ENCODE measurements at regions not wholly inside any gene's neighbourhood (a gene's known extent, or its start where the extent isn't known, plus 50 kb on each side); places are given as distances from the start of the nearest gene placed in this dataset.
A peak's percentile ranks its signal among the peaks of the same experiment; 100 is the strongest.

GRCh38 chr13:22736084-22736767, 444.6 kb upstream of the SGCG start:
- DNase-seq, result no peak
- intact Hi-C loops (cut with DNase I; ENCODE audit: low total_unique reads), result no loop called here
- H3K27ac ChIP-seq, result no peak overlapping the region
- no peaks in the 10 kb centered on the region for H3K27me3 ChIP-seq
- H3K9me3 ChIP-seq, result no peaks in the 10 kb centered on the region
- no peak for TF ChIP-seq POLR2A (IDR thresholded peaks at IDR 0.05)
- TF ChIP-seq, protein P1, sequence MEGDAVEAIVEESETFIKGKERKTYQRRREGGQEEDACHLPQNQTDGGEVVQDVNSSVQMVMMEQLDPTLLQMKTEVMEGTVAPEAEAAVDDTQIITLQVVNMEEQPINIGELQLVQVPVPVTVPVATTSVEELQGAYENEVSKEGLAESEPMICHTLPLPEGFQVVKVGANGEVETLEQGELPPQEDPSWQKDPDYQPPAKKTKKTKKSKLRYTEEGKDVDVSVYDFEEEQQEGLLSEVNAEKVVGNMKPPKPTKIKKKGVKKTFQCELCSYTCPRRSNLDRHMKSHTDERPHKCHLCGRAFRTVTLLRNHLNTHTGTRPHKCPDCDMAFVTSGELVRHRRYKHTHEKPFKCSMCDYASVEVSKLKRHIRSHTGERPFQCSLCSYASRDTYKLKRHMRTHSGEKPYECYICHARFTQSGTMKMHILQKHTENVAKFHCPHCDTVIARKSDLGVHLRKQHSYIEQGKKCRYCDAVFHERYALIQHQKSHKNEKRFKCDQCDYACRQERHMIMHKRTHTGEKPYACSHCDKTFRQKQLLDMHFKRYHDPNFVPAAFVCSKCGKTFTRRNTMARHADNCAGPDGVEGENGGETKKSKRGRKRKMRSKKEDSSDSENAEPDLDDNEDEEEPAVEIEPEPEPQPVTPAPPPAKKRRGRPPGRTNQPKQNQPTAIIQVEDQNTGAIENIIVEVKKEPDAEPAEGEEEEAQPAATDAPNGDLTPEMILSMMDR (IDR thresholded peaks at IDR 0.05), result no peak
- H3K4me3 ChIP-seq, result peak overlapping the region in 1 of 2 donors; percentile 0
- H3K4me1 ChIP-seq, result no peaks in the 10 kb centered on the region
- no peaks in the 10 kb centered on the region for H3K36me3 ChIP-seq (ENCODE audit: low read depth, missing control alignments)
- WGBS, 2 donors, result 37 to 54% methylated on average over 25 to 28 of the region's 28 CpGs

- no peak for DNase-seq
- Histone ChIP-seq H3K9me3 (no peaks in the 10 kb centered on the region), H3K4me3 (no peak overlapping the region), H3K27me3 (no peaks in the 10 kb centered on the region), H3K4me1 (no peaks in the 10 kb centered on the region), H3K27ac (no peak overlapping the region), H3K36me3 (ENCODE audit: low read depth, missing control alignments) (no peaks in the 10 kb centered on the region)
- intact Hi-C loops (cut with DNase I; ENCODE audit: low total_unique reads), result no loop called here
- no peak for TF ChIP-seq POLR2A (IDR thresholded peaks at IDR 0.05)
- TF ChIP-seq, protein P1 (IDR thresholded peaks at IDR 0.05), result no peak
- 30 to 47% methylated on average over 2 of the region's 2 CpGs for WGBS, 2 donors
Measured at GRCh38 chr13:22736768-22737092, 444.0 kb upstream of the SGCG start.

- H3K27ac ChIP-seq, result no peak overlapping the region
- WGBS, 2 donors, result 93 to 94% methylated on average over 3 of the region's 3 CpGs
- intact Hi-C loops (cut with DNase I; ENCODE audit: low total_unique reads), result no loop called here
- H3K9me3 ChIP-seq, result no peaks in the 10 kb centered on the region
- H3K4me1 ChIP-seq, result no peaks in the 10 kb centered on the region
- no peaks in the 10 kb centered on the region for H3K27me3 ChIP-seq
- no peak for DNase-seq
- H3K4me3 ChIP-seq, result no peak overlapping the region
- TF ChIP-seq, protein P1 (IDR thresholded peaks at IDR 0.05), result no peak
- no peak for TF ChIP-seq POLR2A (IDR thresholded peaks at IDR 0.05)
- no peaks in the 10 kb centered on the region for H3K36me3 ChIP-seq (ENCODE audit: low read depth, missing control alignments)
Measured at GRCh38 chr13:22738357-22738756, 442.4 kb upstream of the SGCG start.

GRCh38 chr13:22740264-22740663, 440.5 kb upstream of the SGCG start:
- no peak for TF ChIP-seq POLR2A (IDR thresholded peaks at IDR 0.05)
- TF ChIP-seq, protein P1 (IDR thresholded peaks at IDR 0.05), result peak in 1 of 3 experiments; percentile 24
- no peaks in the 10 kb centered on the region for H3K36me3 ChIP-seq (ENCODE audit: low read depth, missing control alignments)
- H3K4me1 ChIP-seq, result no peaks in the 10 kb centered on the region
- H3K27ac ChIP-seq, result no peak overlapping the region
- no peak overlapping the region for H3K4me3 ChIP-seq
- WGBS, 2 donors, result 50 to 72% methylated on average over 3 of the region's 3 CpGs
- no peak for DNase-seq
- intact Hi-C loops (cut with DNase I; ENCODE audit: low total_unique reads), result no loop called here
- H3K9me3 ChIP-seq, result no peaks in the 10 kb centered on the region
- H3K27me3 ChIP-seq, result no peaks in the 10 kb centered on the region

Data from testis (tissue), 2 donors.